ENCODE measurements at regions not wholly inside any gene's neighbourhood (a gene's known extent, or its start where the extent isn't known, plus 50 kb on each side); places are given as distances from the start of the nearest gene placed in this dataset.

- H3K4me3 ChIP-seq (replicated peaks; ENCODE audit: low read depth, low read length), result no peak overlapping the region
- TF ChIP-seq CTCF (IDR thresholded peaks at IDR 0.05; ENCODE audit: low read depth, low read length, missing control alignments), result no peak
- DNase-seq (ENCODE audit: extremely low read depth, low read depth), result peak; percentile 91
Observed at GRCh38 chr5:57416278-57416994, 66.2 kb downstream of the ACTBL2 start.

GRCh38 chr5:57414857-57415256 lies 67.8 kb downstream of the ACTBL2 start:
- H3K4me3 ChIP-seq (replicated peaks; ENCODE audit: low read depth, low read length), result no peak overlapping the region
- no peak for TF ChIP-seq CTCF (IDR thresholded peaks at IDR 0.05; ENCODE audit: low read depth, low read length, missing control alignments)
- no peak for DNase-seq (ENCODE audit: extremely low read depth, low read depth)

GRCh38 chr5:57414191-57414590 lies 68.4 kb downstream of the ACTBL2 start:
- no peak for DNase-seq (ENCODE audit: extremely low read depth, low read depth)
- no peak for TF ChIP-seq CTCF (IDR thresholded peaks at IDR 0.05; ENCODE audit: low read depth, low read length, missing control alignments)
- no peak overlapping the region for H3K4me3 ChIP-seq (replicated peaks; ENCODE audit: low read depth, low read length)

GRCh38 chr5:57413145-57413544 lies 69.5 kb downstream of the ACTBL2 start:
- no peak overlapping the region for H3K4me3 ChIP-seq (replicated peaks; ENCODE audit: low read depth, low read length)
- no peak for DNase-seq (ENCODE audit: extremely low read depth, low read depth)
- no peak for TF ChIP-seq CTCF (IDR thresholded peaks at IDR 0.05; ENCODE audit: low read depth, low read length, missing control alignments)

- DNase-seq (ENCODE audit: extremely low read depth, low read depth), result no peak
- H3K4me3 ChIP-seq (replicated peaks; ENCODE audit: low read depth, low read length), result no peak overlapping the region
- no peak for TF ChIP-seq CTCF (IDR thresholded peaks at IDR 0.05; ENCODE audit: low read depth, low read length, missing control alignments)
Observed at GRCh38 chr5:57412680-57413079, 69.9 kb downstream of the ACTBL2 start.

- no peak for DNase-seq (ENCODE audit: extremely low read depth, low read depth)
- H3K4me3 ChIP-seq (replicated peaks; ENCODE audit: low read depth, low read length), result no peak overlapping the region
- no peak for TF ChIP-seq CTCF (IDR thresholded peaks at IDR 0.05; ENCODE audit: low read depth, low read length, missing control alignments)
Observed at GRCh38 chr5:57411982-57412381, 70.6 kb downstream of the ACTBL2 start.

Measured in HFF-Myc (cell line).